KMS-11 (cell line): ENCODE measurements at regions not wholly inside any gene's neighbourhood (a gene's known extent, or its start where the extent isn't known, plus 50 kb on each side); places are given as distances from the start of the nearest gene placed in this dataset.

Experiments used
- H2AFZ ChIP-seq: fragments of 200-600 bp; sonication (generic); 2 replicates; pipeline ENCODE4 v1.6.1; 2016; ENCODE audit warnings: antibody characterized with exemption, mixed run types, low read depth
- H3K27ac ChIP-seq: fragments of 200-600 bp; sonication (generic); 2 replicates; pipeline ENCODE4 v1.6.1; 2016; ENCODE audit warnings: mild to moderate bottlenecking, mixed run types
- H3K27me3 ChIP-seq: fragments of 200-600 bp; sonication (generic); 2 replicates; pipeline ENCODE4 v1.6.1; 2017; ENCODE audit warnings: mild to moderate bottlenecking, low read depth, mixed run types, moderate library complexity; ENCODE audit not compliant: insufficient read depth
- H3K36me3 ChIP-seq: fragments of 200-600 bp; sonication (generic); 2 replicates; pipeline ENCODE4 v1.6.1; 2017; ENCODE audit warnings: mild to moderate bottlenecking, mixed run types; ENCODE audit not compliant: insufficient read depth
- H3K4me1 ChIP-seq: fragments of 200-600 bp; sonication (generic); 2 replicates; pipeline ENCODE4 v1.6.1; 2016; ENCODE audit warnings: mild to moderate bottlenecking, low read depth, mixed run types; ENCODE audit not compliant: poor library complexity, severe bottlenecking
- H3K4me2 ChIP-seq: fragments of 200-600 bp; sonication (generic); 2 replicates; pipeline ENCODE4 v1.7.0; 2016; ENCODE audit warnings: mild to moderate bottlenecking, mixed run types
- H3K4me3 ChIP-seq: fragments of 200-600 bp; sonication (generic); IDR thresholded peaks from 2 replicates; pipeline ENCODE4 v1.6.1; 2017; ENCODE audit warnings: low read depth, low read length, mixed read lengths; ENCODE audit not compliant: insufficient read depth
- H3K79me2 ChIP-seq: fragments of 200-600 bp; sonication (generic); 2 replicates; pipeline ENCODE4 v1.6.1; 2016; ENCODE audit warnings: low read depth, mixed run types; ENCODE audit not compliant: insufficient read depth
- H3K9ac ChIP-seq: fragments of 200-600 bp; sonication (generic); 2 replicates; pipeline ENCODE4 v1.6.1; 2016; ENCODE audit warnings: mild to moderate bottlenecking, mixed run types
- H4K20me1 ChIP-seq: fragments of 200-600 bp; sonication (generic); 2 replicates; pipeline ENCODE4 v1.6.1; 2016; ENCODE audit warnings: mild to moderate bottlenecking, mixed run types; ENCODE audit not compliant: insufficient read depth
- TF ChIP-seq, protein P1 (sequence below): fragments of 200-600 bp; sonication (generic); conservative IDR thresholded peaks from 2 replicates; pipeline ENCODE4 v1.6.1; 2017; ENCODE audit warnings: low read depth, mild to moderate bottlenecking, antibody characterized with exemption, low read length, moderate library complexity, mixed read lengths

DNA sequence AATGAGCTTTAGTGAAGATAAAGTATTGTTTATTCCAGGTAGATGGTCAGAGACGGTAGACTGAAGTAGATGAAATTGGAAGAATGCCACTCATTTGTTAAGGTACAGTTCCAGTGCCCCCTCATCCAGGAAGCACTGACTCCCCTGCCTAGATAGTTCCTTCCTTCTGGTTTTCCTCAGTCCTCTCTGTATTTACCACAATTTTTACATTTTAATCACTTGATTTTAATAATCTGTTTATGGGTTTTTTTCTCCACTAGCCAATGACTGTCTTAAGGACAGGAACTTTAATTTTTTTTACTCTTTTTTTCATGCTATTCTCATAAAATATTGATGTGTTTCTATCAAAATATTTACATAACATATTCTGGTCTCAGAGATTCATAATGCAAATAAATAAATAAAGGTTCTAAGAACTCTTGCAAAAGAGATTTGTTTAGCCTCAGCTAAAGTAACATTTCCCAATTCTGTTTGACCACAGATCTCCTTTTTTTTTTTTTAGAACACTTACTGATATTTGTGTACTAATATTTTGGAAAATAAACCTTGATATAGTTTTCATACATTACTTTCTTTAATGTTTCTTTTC is 651.6 kb downstream of the PLPP3 start:
- Histone ChIP-seq H2AFZ (no peak overlapping the region), H3K36me3 (no peaks in the 10 kb centered on the region), H3K4me3 (no peak overlapping the region), H3K27ac (no peak overlapping the region), H3K4me1 (no peaks in the 10 kb centered on the region), H3K4me2 (no peak overlapping the region), H4K20me1 (no peaks in the 10 kb centered on the region), H3K27me3 (no peaks in the 10 kb centered on the region), H3K9ac (no peak overlapping the region), H3K79me2 (no peaks in the 10 kb centered on the region)
- TF ChIP-seq, protein P1, sequence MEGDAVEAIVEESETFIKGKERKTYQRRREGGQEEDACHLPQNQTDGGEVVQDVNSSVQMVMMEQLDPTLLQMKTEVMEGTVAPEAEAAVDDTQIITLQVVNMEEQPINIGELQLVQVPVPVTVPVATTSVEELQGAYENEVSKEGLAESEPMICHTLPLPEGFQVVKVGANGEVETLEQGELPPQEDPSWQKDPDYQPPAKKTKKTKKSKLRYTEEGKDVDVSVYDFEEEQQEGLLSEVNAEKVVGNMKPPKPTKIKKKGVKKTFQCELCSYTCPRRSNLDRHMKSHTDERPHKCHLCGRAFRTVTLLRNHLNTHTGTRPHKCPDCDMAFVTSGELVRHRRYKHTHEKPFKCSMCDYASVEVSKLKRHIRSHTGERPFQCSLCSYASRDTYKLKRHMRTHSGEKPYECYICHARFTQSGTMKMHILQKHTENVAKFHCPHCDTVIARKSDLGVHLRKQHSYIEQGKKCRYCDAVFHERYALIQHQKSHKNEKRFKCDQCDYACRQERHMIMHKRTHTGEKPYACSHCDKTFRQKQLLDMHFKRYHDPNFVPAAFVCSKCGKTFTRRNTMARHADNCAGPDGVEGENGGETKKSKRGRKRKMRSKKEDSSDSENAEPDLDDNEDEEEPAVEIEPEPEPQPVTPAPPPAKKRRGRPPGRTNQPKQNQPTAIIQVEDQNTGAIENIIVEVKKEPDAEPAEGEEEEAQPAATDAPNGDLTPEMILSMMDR, result no peak

DNA sequence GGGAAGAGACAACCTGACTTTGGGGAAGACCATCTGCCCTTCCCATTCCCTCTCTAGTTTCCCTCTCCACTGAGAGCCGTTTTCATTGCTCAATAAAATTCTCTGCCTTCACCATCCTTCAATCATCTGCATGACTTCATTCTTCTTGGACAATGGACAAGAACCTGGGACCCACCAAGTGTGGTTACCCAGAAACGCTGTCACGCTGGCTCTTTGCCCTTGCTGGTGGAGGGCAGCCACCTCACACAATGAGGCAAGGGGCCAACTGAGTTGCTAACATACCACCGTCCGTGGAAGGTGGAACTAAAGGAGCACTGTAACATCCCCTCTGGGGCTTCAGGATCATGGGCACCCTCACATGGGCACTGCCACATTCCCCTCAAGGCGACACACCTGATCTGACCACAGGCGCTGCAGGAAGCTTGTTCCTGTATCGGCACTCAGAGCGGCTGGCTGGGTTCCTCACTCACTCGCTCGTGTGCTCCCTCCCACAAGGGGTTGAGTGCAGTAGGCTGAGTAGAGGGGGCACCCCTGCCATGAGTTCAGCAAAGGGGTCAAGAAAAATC is 652.4 kb downstream of the PLPP3 start:
- Histone ChIP-seq H3K4me3 (no peak overlapping the region), H3K4me1 (no peaks in the 10 kb centered on the region), H3K9ac (no peak overlapping the region), H3K27me3 (no peaks in the 10 kb centered on the region), H4K20me1 (no peaks in the 10 kb centered on the region), H2AFZ (no peak overlapping the region), H3K79me2 (no peaks in the 10 kb centered on the region), H3K36me3 (no peaks in the 10 kb centered on the region), H3K27ac (no peak overlapping the region), H3K4me2 (no peak overlapping the region)
- TF ChIP-seq, protein P1, result no peak

DNA sequence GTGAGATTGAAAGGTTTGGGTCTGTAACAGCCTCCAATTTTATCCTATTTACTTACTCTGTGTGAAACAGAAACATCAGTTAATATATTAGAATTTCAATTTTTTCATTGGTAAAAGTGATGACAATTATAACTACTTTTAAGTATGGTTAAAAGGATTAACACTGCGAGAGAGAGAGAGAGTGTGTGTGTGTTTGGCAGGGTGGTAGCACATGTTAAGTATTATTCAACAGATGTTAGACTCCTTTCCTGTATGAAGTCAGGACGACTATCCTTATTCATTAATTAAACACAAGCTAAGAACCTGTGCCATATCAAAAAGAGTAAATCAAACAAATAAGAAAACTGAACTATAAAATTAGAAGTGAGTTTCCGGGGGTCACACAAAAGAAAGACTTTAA is 662.5 kb downstream of the PLPP3 start:
- Histone ChIP-seq H3K36me3 (no peaks in the 10 kb centered on the region), H3K9ac (no peak overlapping the region), H3K4me1 (no peaks in the 10 kb centered on the region), H3K27me3 (no peaks in the 10 kb centered on the region), H3K27ac (no peak overlapping the region), H4K20me1 (no peaks in the 10 kb centered on the region), H2AFZ (no peak overlapping the region), H3K4me2 (no peak overlapping the region), H3K4me3 (no peak overlapping the region), H3K79me2 (no peaks in the 10 kb centered on the region)
- TF ChIP-seq, protein P1, result no peak

DNA sequence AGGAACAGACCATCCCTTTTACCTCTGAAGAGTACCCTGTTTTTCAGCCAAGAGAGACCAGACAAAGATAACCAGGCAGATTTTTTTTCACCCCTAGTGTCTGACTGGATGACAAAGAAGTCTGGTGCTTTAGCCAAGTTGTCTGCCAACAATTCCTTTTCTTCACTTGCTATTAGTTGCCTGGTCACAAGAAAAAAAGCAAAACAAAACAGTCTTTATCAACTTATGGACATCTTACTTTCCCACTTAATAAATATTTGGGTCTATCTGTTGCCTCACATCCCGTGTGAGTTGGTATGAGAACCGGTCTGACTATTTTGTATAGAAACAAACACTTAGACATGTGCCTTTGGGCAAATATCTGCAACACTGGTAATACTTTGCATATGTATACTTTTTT is 662.9 kb downstream of the PLPP3 start:
- TF ChIP-seq, protein P1, result no peak
- Histone ChIP-seq H3K9ac (no peak overlapping the region), H3K36me3 (no peaks in the 10 kb centered on the region), H3K27ac (no peak overlapping the region), H3K27me3 (no peaks in the 10 kb centered on the region), H3K4me2 (no peak overlapping the region), H3K4me3 (no peak overlapping the region), H3K4me1 (no peaks in the 10 kb centered on the region), H4K20me1 (no peaks in the 10 kb centered on the region), H2AFZ (no peak overlapping the region), H3K79me2 (no peaks in the 10 kb centered on the region)
